T-helper 2 cell (primary cell): ENCODE measurements at regions not wholly inside any gene's neighbourhood (a gene's known extent, or its start where the extent isn't known, plus 50 kb on each side); places are given as distances from the start of the nearest gene placed in this dataset.

Experiments
- DNase-seq, 5 experiments: peaks; one replicate each; pipeline versions ENCODE4 v3.0.0 to v3.0.0-alpha.2; 2012 to 2022

DNA sequence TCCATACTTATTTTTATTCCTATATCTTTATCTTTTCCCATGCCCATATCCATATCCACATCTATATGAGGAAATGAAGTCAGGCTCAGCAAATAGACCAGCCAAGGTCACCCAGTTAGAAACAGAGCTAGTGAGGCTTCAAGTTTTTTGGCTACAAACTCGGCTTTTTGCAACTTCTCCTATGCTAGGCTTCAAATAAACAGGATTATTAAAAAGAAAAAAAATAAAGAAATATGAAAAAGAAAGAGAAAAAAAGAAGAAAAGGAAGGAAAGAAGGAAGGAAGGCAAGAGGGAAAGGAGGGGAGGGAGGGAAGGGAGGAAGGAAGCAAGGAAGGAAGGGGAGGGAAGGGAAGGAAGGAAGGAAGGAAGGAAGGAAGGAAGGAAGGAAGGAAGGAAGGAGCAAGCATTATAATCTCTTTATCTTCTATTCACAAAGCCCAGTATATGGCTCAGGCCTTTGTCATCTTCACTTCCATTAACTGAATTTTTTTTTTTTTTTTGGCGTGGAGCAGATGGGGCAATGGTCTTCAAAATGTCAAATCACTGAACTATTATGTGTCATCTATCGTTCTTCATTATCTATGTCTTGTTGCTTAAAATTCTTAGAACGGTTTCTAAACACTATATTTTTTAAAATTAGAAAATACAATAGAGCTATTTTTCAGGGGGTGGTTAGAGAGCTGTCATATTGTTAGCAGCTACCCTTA lies 418.2 kb downstream of the VRK1 start:
- no peak for DNase-seq

DNA sequence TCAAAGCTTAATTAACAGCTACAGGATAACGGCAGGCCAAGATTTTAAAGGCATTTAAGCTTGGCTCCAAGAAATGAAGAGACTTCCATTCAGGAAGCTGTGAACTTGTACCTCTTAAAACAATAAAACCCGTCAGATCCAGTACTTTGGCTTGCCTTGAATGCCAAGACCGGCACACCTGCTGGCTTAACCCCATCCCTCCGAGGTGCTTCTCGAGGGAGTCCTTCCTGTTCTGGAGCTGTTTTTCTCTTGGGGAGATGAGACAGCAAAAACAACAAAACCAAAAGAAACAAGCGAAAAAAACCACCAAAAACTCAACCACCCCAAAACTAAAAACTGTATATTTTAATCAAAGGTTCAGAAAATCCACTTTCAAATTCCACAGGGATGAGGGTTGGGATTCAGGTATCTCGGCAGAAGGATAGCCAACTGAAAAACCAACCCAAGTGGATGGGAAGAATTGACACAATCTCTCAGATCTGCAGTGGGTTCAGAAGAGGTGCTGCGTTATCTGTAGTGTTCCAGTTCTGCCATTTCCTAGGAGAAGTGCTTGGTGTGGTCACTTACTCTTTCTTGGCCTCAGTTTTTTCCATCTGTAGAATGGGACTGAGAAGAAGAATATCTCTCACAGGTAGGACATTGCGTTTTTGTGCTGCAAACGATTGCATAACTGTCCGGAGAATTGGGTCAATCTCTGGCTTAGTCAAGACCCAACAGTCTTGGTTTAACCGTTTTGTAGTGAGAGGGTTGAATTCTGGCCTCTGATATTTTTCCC lies 420.1 kb downstream of the VRK1 start:
- DNase-seq = no peak

DNA sequence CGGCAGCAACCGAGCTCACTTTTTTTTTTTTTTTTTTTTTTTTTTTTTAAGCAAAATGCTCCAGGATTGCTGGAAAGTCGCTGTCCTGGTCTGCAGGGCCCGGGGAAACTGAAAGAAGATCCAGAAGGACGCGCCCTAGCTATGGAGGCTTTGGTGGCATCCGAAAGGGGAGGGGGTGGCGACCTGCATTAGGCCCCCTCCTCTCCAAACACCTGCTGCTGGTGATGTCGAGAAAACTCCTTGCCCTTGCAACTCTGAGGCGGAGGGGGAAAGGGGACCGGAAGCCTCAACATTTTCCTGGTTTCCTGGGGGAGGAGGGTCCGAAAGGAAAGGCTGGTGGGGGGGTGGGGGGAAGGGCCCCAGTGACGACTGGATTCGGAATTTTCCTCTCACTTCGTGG lies 421.1 kb downstream of the VRK1 start:
- no peak for DNase-seq

DNA sequence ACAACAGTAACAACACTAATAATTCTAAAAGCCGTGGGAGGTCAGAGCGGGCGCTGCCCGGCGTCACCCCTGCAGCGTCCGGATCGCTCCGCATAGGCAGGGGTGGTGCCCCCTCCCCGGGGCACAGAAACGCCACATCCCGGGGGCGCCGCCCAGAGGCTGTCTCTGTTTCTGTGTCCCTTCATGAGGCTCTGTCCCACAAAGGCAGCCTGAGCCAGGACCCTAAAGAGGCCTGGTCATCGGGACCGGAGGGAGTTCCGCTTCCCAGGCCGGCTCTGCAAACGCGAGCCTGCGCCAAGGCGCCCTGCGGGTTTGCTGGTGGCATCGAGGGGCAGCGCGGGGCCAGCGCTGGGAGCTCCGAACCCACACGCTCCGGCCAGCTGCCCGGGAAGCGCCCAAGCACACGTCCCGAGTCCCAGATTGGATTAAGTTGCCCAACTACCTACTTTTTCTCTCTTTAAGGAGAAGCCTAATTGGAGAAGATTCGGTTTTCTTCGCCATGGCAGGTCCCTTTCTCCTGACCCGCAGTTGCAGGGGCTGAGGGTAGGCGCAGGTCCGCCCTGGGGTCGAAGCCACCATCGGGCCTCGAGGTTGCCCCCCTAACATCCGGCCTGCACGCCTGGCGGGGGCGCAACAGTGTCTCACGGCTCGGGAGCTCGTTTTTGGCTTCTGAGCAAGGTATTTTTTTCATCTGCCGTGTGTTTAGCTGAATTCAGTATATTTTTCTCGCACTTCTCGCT lies 421.7 kb downstream of the VRK1 start:
- DNase-seq = peak in 3 of 5 experiments; percentile 10 to 51 (median 15)

DNA sequence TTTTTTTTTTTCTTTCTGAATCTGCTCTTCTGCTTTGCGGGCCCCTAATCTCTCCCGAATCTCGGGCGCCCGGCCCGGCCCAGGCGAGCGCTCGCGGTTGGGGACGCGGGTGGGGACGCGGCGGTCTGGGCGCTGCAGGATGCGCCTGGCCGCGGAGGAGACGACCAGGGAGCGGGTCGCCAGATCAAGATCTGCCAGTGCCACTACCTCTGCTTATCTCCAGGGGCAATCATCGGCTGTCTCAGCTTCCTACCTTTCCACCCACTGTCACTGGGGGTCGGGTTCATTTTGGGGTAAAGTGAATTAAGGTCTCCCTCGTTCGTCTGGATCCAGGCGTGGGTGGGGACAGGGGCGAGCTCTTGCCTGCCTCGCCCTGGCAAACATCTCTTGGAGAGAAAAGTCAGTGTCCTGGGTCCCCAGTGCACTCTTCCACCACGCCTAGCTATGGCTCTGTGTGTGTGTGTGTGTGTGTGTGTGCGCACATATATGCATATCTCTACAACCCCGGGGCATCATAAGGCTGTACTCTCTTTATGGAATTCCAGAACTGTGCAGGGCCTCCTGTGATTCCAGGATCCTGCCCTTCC lies 422.3 kb downstream of the VRK1 start:
- peak in 2 of 5 experiments; percentile 11 to 58 for DNase-seq

DNA sequence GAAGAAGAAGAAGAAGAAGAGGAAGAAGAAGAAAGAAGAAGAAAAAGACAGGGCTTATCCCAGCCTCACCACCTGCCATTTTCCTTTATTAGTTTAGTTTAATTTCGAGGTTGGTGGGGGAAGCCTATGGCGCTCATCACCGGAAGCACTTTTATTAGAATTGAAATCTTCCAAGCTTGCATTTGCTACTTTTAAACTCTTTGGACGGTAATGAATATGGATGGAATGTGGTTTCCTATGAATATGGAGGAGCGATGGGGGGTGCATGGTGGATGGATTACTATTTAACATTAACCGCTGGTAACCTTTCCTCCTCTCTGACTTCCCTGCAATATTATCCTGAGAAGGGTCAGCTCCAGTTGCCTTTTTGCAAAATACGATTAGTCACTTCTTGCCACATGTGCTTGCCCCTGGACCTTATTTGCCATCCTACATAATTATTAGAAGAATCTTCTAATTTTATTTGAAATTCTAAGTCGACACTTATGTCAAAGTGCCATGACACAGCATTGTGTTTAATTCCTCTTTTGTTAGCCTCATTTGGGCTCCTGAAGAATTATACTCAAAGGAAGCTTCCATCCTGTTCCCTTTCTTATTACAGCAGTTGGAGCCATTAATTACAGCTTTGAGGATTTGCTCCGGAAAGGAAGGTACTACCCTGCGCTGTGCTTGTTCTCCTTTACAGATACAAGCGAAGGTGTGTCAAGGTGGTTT lies 424.5 kb downstream of the VRK1 start:
- no peak for DNase-seq

DNA sequence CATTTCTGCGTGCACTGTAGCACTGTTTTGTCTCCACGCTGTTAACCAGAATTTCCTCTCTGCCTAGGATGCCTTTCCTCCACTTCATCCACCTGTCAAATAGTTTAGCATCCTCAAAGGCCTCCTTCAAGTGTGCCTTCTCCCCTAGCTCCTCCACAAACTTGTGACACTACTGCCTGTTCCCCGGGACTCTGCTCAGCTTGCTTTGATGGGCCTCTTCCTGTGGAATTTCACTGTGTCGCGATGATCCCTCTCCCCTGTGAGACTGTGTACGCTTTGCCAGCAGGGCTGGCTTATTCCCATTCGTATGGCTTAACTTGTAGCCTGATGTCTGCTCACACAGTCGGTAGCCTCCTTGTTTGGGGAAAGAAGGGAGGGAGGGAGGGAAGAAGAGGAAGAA lies 426.8 kb downstream of the VRK1 start:
- no peak for DNase-seq

DNA sequence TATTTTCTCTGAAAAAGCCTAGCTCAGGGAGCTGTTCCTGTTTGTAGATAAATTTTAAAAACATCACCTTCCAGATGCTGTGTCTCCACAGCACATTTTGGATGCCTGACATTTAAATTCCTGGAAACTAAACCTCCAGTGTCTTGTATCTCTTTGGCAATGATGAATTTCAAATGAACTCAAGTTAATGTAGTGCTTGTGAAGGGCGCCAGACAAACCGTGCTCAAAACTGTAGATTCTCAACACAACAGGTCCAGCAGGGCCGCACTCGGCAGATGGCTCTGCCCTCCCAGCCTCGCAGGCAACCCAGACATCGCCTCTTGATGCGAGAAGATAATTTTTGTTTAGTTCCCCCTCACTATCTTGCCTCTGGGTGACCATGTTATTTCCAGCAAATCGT lies 432.9 kb downstream of the VRK1 start:
- no peak for DNase-seq

DNA sequence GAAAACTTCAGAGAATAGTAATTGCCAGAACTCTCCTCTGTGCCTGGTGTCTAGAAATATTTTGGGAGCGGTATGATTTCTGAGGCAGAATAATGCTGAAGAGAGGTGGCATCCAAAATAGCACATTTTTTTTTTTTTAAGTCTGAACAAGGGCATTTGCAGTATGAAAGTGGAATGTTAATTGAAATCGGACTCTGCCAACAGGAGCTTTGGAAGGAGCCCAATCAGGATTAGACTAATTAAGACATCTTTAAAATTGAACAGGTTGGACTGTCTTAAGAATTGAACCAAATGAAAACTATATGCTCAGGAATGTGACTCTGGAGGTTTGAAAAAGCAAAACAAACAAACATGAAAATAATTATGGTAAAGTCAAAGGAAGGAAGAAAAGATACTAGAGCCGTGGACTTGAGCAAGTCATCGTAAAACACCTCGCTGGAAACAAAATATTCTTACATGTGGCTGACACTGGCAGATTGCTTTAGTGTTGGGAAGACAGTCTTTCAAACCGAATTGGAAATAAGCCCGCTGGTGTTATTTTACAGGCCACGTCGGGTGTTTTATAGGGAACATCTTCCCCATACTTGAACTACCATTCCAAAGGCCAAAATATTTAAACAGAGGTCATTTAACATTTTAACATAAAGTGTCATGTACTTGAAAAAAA lies 436.3 kb downstream of the VRK1 start:
- no peak for DNase-seq

DNA sequence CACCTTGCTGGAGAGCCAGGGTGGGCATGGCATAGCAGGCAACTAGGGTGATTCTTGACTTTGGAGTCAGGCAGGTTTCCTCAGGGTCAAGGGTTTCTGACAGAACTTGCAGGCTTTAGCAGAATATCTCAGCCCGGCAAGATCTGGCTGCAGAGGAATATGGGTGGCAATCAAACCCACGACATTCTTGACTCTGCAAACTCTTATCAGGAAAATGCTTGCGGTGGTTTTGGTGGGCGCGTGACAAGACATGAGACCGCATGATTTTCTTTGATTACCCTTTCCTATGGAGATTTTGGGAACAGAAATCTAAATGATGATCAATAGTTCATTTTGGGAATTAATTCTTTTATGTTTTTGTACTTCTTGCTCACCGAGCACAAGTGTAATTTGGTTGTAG lies 449.5 kb downstream of the VRK1 start:
- no peak for DNase-seq

DNA sequence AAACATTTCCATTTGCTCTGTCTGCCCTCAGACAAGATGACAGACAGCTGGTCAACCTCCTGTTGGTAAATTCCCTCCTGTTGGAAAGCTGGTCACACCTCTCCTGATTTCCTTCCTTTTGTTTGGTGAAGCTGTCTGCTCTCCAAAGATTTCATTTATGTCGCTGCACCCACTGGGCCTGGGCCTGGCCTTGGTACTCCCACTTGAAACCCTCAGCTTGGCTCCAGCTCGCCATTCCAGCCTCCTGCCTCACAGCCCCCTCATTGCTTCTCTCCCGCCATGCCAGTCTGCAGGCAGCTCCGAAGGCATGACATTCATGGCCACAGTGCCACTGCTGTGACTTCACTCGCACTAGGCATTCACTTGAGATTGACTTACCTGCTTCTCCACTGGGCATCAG lies 451.8 kb downstream of the VRK1 start:
- DNase-seq = no peak

DNA sequence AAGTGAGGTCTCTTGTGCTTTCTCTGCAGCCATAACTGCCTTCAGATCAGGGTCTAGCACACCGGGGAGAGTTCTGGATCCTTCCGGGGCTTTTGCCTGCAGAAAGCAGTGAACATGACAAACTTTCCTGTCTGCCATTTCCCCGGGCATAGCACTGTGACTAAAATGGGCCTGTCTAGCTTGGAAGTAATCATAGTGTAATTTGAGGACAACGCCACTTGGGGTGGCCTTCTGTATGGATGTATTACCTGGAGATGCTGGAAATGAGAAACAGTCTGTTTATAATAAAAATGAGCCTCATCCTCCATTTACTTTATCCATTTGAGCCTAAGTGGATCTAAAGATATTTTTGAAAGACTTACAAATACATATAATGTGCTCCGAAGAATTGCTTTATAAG lies 453.7 kb downstream of the VRK1 start:
- DNase-seq = no peak

DNA sequence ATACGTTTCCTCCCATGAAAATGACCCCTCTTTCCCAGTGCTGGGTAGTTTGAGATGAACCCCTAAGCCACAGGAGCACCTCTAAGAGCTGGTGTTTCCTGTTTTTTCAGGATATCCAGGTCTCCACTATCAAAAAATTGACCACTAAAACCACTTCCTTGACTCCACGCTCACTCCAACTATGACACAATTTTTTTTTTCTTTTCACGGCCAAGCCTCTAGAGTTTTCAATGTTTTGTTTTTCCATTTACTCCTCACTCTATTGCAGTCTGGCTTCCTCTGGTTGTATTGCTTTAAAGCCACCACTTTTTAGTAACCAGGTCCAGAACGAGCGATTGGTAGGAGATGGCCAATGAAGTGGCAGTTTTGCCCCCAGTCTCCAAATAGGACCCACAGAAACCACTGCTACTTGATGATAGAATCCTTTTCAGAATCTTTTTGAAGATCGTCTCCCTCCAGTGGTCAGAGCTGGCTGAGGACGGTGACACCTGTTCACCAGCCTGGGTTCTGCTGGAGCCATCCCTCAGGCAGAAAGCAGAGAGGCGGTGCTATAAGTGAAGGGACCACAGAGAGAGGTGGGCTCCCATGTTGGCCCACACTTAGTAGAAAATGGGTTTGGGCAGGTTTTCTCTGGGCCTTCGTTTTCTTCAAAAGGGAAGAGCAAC lies 454.4 kb downstream of the VRK1 start:
- peak in 1 of 5 experiments; percentile 45 for DNase-seq

DNA sequence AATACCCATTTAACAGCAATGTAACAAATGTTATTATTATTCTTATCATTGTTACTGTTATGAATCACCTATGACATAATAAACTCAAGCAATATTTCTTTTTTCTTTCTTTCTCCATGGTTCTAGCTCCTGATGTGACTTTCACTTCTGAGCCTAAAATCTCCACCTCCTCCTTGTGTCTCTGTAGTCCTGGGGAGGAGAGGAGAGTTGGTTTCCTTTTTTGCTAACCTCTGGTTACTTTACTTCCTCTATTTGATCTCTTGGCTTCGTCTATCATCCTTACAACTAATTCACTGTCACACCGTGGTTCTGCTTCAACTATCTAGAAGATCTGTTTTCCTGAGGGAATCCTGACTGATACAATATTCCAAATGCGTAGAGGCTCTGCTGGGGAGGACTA lies 456.6 kb downstream of the VRK1 start:
- DNase-seq = peak in 1 of 5 experiments; percentile 5

DNA sequence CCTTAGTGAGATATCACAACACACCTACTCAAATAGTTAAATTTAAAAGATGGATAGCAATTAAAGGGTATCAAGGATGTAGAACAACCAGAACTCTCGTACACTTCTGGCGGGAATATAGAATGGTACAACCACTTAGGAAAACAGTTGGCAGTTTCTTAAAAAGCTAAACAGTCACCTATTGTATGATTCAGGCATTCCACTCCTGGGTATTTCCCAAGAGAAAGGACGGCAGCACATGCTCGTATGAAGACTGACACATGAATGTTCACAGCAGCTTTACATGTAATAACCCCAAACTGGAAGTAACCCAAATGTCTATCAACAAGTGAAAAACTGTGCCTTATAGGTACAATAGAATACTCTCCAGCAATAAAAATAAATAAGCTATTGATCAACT lies 465.2 kb downstream of the VRK1 start:
- no peak for DNase-seq

DNA sequence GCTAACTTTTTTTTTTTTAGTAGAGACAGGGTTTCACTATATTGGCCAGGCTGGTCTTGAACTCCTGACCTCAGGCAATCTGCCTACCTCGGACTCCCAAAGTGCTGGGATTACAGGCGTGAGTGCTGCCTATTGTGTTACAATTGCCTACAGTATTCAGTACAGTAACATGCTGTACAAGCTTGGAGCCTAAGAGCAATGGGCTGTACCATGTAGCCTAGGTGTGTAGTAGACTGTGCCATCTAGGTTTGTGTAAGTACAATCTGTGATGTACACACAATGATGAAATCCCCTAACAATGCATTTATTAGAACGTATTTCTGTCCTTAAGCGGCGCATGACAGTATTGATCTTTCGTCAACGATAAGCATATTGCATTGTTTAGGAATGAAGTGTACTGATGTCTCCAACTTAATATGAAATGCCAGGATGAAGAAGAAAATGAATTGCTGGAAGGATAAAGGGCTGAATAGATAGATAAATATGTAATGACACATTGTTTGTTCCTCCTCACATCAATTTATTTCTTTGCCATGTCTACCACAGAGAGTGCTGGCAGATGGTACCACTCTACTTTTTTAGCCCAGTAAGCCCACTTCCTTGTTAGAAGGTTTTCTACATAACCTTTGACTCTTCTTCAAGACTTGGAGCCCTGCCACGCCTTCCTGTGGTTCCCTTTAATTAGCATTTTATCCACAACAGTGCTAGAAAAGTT lies 467.5 kb downstream of the VRK1 start:
- no peak for DNase-seq

DNA sequence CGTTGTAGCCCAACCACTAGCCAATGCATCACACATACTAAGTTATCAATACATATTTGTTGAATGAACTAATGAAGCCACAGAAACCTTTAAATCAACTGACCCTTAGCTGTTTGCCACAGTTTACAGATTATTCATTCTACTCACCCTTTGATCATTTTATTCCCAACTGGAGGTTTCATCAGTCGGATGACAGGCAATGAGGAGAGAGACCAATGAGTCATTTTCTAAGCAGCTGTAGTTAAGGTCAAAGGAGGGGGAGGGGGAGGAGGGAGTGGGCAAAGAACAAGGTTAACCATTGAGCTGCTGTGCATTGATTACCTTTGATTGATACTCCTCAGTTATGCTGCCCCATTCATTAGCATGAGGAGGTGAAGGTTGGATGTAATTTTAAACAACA lies 469.5 kb downstream of the VRK1 start:
- no peak for DNase-seq

DNA sequence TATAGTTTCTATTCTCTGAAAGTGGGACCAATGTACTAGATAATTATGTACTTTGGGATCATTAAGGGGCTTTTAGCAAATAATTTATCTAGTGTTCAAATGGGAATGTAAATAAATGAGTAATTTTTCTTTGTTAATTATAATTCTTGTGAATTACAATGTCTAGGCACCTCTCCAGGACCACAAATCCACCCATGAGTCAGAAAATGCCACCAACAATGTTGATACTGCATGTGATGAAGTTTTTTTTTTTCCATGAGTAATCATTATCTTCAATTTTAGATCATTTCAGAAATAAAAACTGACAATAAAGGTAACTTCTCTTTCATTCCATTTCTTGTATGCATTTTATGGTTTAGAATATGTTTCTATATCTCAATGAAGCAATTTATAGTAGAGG lies 470.3 kb downstream of the VRK1 start:
- DNase-seq = no peak

DNA sequence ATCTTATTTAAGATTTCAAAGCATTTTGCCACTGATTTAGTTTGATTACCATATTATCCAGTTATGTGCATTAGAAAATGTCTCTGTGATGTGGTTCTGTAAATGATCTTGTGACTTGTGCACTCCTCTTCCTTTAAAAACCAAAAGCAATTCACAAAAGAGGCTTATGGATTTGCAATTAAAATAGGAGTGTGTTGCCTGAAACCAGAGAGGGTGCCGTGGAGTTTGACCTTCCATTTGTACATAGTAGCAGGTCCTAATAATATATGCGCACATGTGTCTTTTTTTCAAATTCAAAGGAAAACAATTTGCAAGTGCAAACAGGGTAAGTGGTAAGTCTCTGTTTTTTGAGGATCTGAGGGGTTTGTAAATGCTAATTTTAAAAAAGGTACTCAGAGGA lies 470.9 kb downstream of the VRK1 start:
- no peak for DNase-seq

DNA sequence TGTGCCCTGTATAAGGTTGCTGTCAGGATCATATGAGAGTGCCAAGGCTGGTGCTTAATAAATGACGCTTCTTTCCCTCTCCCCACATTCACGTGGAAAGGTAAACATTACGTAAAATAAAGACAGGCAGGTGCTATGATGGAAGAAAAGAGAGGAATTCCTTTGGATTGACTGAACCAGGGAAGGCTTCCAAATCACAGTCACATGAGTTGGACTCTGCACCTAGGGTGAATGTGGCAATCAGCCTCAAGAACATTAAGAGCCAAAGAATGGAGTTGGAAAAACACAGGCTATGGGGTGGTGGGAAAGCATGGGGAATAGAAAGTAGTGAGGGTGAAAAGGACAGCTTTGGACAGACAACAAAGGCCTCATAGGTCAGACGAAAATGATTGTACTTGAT lies 473.1 kb downstream of the VRK1 start:
- no peak for DNase-seq

DNA sequence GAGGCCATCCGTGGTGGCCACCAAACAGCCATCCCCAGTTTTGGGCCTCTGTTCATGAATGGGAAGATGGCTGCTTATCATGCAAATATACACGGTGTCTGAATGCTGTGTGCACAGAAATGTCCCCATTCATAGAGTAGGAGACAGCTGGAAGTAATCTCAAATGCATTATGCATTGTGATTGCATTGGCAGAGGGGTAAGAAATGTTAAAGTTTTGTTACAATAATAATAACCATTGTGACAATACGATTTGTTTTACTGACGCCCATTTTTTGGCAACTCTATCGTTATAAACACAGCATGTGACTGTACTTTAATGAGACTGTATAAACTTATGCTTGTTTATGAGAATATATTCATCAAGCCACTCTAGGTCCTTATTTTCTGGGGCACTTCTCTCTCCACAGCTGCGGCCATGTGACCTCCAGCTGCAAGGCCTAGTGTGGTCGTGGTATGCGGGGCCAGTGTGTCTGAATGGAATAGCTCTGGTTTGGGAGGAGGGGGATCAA lies 474.3 kb downstream of the VRK1 start:
- no peak for DNase-seq
